ENCODE measurements at regions not wholly inside any gene's neighbourhood (a gene's known extent, or its start where the extent isn't known, plus 50 kb on each side); places are given as distances from the start of the nearest gene placed in this dataset.
"Not testable (repeated sequence)": the region's sequence is repeated elsewhere in the genome, so short reads cannot be mapped to it uniquely, and the experiment has no call there.

DNA sequence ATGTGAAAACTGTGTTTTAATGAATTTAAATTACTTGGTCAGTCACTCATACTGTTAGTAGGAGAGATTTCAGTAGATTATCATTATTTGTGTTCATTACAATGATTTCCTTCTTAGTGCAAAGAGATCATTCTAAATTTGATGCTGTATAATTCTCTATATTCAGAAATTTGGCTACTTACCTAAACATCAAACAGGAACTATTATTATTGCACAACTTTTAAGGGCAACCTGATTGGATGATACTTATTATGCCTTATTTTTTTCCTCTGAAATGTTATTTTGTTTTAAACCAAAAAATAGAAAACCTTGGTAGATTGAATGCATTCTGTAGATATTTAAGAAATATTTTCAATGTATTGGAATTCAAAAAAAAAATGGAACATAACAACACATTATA is 436.4 kb upstream of the PCDH15 start:
- DNase-seq, result no peak

DNA sequence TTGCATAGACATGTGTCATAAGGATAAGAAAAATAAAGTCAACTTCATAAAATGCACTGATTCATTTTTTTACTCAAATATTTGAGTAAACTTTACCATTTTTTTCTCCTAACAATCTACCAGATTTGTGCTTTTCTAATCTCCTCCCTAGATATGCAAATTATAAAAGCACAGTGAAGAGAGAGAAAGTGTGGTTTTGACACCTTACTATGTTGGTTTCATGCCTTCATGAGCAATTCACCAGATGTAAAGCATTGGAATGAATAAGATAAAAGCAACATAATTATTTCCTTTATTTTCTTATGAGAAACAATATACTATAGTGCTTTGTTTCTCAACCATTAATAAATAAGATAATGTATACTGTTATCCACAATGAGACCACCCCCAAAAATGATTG is 432.5 kb upstream of the PCDH15 start:
- DNase-seq, result no peak

DNA sequence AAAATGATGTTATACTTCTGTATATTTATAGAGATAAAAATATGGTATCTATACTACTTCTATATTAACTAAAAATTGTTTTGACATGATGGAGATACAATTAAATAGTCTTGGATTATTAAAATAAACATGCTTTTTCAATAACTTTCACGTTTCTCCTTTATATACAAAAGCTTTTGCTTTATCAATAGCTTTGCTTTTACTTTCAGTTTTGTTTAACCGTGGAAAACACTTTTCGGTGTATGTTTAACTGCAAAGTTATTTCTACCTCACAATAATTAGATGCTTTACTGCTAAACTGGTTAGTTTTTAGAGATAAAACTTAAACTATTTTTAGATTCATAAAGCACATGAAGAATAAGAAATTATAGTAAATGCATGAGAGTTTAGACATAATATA is 432.1 kb upstream of the PCDH15 start:
- DNase-seq, result no peak

DNA sequence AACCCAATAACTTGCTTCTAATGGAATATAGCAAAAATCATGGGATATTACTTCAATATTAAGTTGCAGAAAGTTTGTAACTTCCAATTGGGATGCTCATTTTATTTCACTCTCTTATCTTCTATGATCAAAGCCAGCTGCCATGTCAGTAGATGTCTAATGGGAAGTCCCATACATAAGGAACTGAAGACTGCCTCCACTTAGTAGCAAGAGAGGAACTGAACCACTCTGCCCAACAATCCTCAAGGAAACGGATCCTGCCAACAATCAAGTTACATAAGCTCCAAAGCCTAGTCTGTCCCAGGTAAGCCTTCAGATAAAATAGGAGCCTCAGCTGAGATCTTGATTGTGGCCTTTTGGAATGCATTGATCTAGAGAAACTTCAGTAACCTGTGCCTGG is 431.5 kb upstream of the PCDH15 start:
- no peak for DNase-seq

DNA sequence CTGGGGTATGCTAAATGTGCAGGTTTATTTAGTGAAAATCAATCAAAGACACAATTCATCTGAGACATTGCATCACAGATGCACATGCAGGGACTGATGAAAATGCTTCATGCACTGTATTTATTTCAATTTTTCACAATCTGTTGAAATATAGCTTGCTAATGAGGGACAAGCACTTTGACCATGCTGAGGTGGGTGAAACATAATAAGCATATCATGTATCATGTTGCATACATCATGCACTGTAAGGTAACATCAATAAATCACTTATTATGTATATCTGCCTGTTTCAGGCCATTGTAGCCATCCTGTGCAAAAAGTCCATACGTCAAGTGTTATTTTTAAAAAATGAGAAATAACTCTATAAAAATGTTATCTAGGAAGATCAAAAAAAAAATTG is 426.9 kb upstream of the PCDH15 start:
- DNase-seq, result no peak

DNA sequence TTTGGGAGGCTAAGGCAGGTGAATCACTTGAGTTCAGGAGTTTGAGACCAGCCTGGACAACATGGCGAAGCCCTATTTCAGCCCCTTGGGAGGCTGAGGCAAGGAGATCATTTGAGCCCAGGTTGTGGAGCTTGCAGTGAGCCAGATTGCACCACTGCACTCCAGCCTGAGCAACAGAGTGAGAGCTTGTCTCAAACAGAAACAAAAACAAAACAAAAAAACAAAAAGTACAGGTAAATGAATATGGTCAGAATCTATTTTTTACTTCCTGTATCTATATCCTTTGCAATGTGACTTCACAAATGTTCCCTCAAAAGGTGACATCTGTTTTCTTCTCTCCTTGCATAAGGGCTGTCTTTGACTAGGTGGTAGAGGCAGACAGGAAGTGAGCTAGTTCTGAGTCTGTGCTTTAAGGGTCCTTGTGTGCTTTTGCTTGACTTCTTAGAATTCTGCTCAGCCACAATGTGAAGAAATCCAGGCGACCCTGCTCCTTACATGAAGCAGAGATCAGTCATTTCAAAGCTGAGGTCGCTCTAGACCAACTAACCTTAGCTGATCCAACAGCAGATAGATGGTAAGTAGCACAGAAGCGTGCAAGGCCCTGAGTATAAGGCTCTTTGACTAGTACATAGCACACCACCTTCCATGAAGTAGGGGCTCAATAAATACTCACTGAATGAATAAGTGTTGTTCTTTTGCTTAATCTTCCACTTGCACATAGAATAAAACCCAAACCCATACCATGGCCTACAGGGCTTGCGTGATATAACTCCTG is 423.2 kb upstream of the PCDH15 start:
- no peak for DNase-seq

DNA sequence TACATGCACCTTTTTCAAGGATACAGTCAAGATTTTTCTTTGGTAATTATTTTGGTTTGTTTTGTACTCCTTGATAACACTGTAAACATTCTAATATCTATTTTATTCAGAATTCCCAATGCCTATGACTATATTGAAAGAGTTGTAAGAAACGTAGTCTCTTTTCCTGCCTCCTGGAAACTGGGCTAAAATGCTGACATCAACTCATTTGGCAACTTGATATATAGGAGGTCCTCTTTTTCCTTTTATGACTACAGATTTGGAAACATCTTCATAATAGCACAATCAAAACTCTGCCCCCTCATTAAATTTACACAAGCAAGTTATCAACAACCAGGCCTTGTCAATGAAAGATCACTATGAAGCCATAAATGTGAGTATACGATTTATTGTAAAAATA is 422.3 kb upstream of the PCDH15 start:
- no peak for DNase-seq

DNA sequence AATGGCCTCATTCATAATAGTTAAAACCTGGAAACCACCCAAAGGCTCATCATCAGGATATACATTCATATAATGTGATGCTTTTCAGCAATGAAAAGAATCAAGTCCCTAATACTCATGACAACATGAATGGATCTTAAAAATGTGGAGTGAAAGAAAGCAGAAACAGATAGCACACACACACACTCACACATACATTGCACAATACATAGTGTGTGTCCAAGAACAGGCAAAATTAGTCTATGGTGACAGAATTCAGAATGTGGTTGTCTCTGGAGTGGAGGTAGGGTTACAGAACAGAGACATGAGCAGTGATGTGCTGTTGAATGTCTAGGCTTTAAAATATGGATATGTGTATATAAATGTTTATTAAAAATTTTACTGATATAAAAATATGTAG is 419.9 kb upstream of the PCDH15 start:
- no peak for DNase-seq

DNA sequence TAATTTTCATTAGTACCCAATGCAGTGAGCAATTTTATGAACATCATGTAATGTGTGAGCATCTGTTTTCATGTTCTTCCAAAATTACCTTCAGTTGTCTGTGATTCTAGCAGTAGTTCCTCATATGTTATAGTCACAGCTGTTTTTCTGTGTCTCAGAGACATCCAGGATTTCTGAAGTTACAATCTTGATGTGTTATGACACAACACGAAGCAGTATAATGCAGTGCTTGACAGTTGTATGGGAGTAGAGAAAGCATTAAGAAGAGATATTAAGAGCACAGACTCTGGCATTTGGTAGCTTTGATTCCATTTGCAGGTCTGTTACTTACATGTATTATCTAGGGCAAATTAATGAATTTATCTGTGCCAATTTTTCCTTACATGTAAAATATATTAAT is 414.7 kb upstream of the PCDH15 start:
- DNase-seq, result no peak

DNA sequence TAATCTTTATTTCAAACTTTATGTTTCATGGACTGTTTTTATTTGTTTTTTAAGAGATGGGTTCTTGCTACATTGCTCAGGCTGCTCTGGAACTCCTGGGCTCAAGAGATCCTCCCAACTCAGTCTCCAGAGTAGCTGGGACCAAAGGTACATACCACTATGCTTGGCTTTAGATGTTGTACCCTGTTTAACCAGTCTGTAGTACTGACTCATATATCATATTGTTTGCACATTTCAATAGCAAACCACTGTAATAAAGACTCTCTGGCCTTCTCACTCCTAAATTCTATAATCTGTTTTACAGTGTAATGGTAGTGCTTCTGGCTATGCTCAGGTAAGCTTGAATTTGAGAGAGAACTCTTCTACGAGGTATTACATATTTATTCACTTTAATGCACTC is 413.6 kb upstream of the PCDH15 start:
- DNase-seq, result no peak

DNA sequence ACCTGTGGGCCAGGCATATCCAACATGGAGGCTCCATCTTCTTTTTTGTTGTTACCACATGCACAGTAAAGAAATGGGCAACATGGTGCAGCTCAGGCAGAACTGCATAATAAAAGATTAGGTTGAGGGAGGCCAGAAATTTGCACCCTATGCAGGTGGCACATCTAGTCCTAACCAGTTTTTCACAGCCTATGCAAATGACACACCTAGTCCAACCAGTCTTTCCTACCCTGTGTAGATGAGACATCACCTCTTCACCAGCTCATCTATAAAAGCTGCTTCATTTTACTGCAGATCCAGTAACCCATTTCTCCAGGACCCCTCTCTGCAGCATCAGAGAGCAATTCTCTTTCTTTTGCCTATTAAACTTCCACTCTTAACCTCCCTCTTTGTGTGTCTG is 411.0 kb upstream of the PCDH15 start:
- no peak for DNase-seq

DNA sequence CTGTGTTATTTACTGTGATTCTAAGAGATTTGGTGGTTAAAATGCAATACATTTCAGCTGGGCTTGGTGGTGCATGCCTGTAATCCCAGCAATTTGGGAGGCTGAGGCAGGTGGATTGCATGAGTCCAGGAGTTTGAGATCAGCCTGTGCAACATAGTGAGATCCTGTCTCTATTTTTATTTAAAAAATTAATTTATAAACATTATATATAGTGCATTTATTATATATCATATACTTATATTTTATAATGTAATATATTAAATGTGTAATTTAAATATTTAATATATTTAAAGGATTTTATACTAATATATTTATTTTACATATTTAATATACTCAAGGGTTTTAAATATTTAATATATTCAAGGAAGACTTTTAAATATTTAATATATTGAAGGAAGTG is 402.8 kb upstream of the PCDH15 start:
- no peak for DNase-seq

DNA sequence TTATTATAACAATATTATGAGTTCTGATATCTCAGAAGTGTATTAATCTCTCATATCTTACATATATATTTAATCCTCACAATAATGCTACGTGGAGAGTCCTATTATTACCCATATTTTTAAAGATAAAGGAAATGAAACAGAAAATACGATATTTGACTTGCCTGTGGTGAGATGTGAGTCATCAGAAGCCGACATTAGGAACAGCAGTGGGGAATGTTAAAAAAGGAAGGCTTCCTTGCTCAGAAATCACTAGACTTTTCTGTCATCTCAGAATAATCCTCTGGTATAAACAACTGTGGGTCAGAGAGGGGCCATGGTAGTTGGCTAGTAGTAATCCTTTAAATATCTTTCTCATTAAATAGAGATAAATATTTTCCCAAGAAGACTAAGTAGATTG is 402.3 kb upstream of the PCDH15 start:
- DNase-seq, result no peak

DNA sequence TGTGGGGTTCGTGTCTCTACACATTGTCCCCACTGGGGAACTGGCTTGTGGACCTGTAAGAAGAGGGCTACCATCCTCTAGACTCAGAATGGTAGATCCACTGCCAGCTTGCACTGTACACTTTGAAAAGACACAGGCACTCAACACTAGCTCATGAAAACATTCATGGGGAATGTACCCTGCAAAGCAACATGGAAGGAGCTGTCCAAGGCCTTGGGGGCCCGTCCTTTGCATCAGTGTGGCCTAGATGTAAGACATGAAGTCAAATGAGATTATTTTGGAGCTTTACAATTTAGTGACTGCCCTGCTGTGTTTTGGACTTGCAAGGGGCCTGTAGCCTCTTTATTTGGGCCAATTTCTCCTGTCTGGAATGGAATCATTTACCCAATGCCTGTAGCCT is 399.0 kb upstream of the PCDH15 start:
- no peak for DNase-seq

DNA sequence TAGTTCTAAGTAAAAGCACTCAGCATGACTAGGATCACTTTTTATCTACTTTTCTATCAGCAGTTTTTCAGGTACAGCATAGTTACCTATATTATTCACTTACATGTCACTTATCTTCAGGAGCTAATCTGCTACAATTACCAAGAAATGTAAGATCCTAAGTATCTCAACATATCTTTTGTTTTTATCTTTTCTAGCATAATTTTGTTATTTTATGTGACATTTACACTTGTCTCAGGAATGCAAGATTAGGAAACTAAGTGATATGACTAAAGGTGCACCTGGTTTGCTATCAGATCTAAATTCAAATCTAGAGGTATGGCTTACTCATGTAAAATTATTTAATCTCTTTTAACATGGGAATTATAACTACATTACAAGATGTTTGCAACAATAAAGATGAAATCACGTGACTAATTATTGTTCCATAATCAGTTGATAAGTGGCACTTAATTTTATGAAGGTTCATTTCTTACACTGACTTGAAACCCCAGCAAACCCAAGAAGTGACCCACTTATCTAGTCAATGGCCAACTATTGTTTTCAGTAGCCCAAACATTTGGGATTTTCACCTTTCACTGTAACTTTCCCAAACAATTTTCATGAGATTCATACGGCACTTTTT is 390.3 kb upstream of the PCDH15 start:
- no peak for DNase-seq

DNA sequence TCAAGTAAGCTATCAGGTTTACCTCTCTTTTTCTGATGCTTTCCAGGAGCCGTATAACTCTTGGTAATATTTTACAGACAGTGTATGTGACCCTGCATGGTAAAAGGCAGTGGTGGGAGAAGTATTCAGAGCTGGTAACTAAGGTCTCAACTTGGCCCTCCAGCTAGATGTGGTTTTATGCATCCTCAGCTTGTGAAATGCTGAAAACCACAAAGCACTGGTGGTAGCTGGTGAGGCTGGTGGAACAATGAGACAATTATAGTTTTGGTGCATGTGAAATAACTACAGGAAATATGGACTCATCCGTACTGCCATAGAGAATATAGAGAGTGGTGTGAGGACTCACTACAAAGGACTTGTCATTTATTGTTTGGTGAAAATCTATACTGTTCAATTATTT is 383.0 kb upstream of the PCDH15 start:
- DNase-seq, result no peak

DNA sequence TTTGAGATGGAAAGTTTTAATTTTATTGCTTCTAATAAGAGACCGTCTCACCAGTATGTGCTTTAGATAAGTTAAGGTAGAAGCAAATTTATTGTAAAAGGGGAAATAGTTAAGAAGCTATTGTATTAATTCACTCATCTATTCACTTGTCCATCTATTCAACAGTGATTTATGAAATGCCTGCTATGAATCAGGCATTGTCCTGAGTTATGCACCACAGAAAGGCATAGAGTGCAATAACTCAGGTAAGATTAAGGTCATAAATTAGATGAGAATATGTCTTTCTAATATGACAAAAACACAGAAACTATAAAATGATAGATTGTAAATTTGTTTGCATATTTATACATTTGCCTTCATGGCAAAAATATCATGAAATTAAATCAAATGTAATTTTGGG is 379.3 kb upstream of the PCDH15 start:
- DNase-seq, result no peak

DNA sequence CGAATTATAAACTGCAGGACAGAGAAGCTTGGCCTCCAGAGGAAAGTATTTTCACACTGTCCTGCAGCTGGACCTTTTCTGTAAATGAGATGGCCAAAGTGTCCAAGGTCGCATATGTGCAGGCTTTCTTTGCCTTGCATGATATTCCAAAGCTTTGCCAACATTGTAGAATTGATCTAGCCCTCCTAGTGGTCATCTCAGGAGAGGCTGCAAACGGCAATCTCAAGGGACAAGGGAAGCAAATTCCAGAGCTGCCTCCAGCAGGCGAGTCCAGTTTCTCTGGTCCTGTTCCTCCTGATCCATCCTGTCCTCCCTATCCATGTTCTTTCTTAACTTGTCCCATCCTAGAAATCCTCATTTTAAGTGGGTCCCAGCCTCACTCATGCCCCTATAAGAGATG is 373.4 kb upstream of the PCDH15 start:
- no peak for DNase-seq

DNA sequence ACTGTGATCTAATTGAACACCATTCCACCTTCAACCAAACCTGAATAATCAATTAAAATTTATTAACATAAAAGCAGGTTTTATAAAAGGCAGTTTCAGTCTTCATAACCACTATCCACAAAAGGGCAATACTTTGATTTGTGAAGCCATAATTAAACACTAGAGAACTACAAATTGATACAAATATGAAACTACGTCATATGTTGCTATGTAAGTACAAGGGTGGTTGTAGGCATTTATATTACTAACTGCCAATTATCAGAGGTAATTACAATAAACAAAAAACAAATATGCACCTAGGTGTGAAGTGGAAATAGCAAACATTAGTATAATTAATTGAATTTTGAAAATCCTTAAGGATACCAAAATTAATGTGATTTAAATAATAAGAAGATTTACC is 368.5 kb upstream of the PCDH15 start:
- no peak for DNase-seq

DNA sequence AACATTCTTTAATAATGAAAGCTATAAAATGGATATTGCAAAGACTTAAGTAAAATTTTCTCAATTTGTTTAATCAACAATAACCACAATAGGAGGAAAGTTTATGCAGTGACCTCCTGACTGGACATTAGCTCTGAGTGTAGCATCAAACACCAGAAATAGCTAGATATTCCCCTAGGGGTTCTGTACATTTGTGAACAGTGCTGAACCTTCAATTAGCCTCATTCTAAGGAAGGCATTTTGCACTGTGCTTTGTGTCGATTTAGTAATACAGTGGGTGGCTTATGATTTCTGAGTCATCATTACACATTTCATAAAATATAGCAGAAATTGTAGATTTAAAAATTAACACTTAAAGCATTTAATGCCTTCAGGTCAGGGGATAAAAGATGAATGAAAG is 367.3 kb upstream of the PCDH15 start:
- DNase-seq, result no peak

DNA sequence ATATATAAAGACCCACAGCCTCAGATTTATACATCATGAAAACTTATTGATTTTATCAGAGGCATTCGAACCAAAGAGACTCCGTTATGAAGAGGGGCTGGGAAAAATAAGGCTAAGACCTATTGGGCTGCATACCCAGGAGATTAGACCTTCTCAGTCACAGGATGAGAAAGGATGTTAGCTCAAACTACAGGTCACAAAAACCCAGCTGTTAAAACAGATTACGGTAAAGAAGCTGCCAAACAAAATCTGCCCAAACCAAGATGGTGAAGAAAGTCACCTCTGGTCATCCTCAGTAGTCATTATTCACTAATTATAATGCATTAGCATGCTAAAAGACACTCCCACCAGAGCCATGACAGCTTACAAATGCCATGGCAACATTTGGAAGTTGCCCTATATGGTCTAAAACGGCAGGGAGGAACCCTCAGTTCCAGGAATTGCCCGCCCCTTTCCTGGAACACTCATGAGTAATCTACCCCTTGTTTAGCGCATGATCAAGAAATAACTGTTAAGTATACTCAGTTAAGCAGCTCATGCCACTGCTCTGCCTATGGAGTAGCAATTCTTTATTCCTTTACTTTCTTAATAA is 362.5 kb upstream of the PCDH15 start:
- no peak for DNase-seq

DNA sequence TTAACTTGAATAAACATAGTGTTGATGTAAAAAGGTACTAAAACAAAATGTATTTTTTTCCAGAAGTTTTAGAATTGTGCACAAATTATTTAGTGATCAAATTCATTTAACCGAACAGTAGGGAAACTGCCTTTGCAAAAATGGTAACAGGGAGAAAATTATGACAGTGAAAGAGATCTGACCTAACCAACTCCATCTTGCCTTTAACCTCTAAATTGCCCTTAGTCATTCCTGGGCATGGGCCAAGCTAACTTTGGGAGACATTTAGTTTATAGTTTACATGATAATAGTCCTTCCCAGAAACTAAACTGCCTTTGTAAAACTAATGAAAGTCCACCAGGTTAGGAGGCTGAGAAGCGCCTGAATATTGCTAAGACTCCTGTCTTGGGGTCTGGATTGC is 361.3 kb upstream of the PCDH15 start:
- not testable (repeated sequence) for DNase-seq

DNA sequence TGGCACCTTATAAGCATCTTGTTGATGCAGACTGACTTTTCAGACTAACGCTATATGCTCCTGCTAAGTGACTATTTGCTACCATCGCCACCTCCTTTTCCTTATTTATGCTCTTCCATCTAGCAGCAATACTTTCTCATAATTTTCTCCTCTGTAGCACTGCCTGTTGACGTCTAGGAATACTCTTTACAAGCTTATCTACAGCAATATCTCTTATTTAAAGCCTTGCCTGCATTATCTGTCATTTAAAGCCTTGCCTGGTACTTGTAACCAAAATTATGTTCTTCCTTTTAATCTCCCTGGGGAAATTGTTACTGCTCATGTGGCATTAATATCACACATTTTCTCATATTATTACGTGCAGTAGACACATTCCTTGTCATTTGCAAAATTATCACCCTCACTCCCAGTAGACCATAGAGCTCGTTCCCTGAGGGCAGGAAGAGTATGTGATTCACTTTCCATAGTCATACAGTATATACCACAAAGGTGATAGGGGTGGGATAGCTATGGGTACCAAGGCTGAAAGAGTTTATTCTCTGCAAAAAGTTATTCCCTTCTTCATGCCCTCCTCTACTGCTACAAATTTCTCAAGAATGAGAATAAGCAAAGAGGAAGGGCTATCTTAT is 359.7 kb upstream of the PCDH15 start:
- no peak for DNase-seq

DNA sequence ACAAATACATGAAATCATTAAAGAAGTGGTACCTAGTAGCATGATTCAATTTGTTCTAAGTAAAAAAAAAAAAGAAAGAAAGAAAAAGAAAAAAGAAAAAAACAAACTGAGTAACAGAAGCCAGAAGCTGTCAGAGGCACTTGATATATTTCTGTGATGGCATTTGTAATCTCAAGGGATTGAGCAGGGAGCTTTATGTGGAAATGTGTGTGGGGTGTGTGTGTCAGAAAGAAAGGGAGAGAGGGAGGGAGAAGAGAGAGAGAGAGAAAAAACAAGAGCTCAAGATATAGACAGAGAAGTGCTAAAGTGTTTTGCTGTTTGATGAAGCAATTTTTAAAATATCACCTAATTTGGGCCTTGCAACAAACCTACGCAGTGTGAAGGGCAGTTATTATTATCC is 357.6 kb upstream of the PCDH15 start:
- no peak for DNase-seq

Measured in right kidney (tissue), 1 donor.